Stomach (tissue), 4 donors: ENCODE measurements at regions not wholly inside any gene's neighbourhood (a gene's known extent, or its start where the extent isn't known, plus 50 kb on each side); places are given as distances from the start of the nearest gene placed in this dataset.

Source experiments
- CTCF ChIP-seq, 7 experiments: fragments of 450-650 bp in 4 of 7; fragments of 200-600 bp in 3 of 7; sonication (generic) in 3 of 7; IDR thresholded peaks; one replicate each; pipeline ENCODE4 v1.5.1; 2016 to 2019; ENCODE audit warnings: antibody characterized with exemption in 7 of 7, control low read depth in 2 of 7, mild to moderate bottlenecking in 1 of 7
- POLR2AphosphoS5 ChIP-seq, 3 donors: sonication (generic); formaldehyde crosslinking; IDR thresholded peaks; one replicate each; pipeline ENCODE4 v1.6.1; 2016; ENCODE audit warnings: antibody characterized with exemption in 3 of 3

- no peak for TF ChIP-seq CTCF (IDR thresholded peaks at IDR 0.05)
- TF ChIP-seq POLR2AphosphoS5 (IDR thresholded peaks at IDR 0.05), result no peak
These were observed 142.5 kb upstream of the ST6GALNAC5 start for GRCh38 chr1:76724816-76725215.
